Glomerular visceral epithelial cell (primary cell): ENCODE measurements at regions not wholly inside any gene's neighbourhood (a gene's known extent, or its start where the extent isn't known, plus 50 kb on each side); places are given as distances from the start of the nearest gene placed in this dataset.

Source experiments
- DNase-seq: peaks from one replicate; pipeline ENCODE4 v3.0.0-alpha.2; 2016; ENCODE audit errors: extremely low spot score

DNA sequence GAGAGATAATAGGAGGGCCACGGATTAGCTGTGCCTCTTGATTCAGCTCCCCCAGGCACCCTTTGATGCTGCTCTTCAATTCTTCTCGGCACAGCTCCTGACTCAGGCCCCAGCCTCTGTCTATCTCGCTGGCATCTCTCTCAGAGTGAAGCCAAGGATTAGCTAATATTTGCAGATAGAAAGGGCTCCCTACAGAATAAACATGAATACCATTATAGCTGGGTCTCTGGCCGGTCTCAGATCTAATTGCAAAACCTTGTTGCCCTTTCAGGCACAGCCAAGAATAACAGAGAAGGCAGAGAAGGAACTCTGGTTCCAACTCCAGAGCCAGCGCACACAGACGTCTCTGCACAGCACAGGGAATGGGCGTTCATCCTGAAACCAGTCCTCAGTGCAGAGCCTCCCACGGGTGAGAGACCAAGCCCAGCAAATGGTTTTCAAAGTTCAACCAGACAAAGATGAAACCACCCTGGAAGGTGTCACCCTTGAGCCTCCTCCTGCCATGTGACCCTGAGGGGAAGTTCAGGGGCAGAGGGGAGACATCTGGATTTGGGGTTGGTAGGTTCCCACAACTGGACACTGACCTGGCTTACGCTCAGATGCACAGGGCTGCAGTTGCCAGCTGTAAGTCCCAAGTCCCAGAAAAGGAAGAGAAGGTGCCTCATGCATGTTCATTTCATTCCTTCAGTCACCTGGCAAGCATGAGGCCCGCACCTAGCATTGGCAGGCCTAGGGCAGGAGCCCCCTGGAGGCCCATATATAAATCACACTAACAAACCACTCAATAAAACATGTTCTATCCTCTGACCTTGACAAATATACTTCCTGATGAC is 394.0 kb downstream of the NPHP4 start:
- no peak for DNase-seq

DNA sequence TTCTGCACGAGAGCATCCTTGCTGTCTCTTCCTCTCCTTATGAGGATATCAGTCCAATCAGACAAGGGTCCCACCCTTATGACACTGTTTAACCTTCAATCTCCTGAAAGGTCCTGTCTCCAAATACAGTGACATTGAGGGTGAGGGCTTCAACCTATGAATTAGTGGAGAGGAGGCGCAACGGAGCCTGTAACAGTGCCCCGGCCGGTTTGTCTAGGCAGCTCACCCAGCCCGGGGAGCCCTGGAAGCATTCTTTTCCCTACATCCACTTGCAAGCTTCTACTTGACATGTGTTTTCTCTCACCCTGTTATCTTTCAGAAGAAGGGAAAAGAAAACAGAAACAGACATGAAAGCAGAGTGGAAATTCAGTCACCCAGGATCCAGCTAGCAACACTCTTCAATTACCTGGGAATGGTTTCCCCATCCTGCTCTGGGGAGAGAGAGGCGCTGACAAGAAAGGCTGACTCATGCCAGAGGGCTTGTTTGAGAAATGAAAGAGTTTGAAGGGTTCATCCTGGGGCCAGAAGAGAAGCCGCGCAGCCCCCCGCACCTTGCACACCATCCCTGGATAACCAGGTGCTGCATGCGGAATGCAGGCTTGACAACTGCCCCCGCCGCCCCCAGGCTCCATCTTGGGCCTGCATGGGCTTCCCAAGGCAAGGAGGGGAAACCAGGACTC is 394.9 kb downstream of the NPHP4 start:
- no peak for DNase-seq

DNA sequence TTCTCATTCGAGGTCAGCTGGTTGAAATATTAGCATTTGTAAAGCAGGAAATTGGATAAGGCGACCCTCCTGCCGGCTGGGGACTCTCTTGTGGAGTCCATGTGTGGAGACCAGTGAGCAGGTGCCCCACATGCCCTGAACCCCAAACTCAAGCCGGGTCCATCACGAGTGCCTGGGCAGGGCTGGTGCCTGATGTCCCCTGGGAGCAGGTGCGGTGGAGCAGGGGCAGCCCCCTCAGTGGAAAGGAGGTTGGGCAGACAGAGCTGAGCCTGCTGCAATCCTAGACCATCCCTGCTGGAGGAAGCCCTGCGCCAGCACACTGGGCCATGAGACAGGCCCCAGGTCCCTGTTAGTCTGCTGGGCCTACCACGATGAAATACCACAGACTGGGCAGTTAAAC is 395.6 kb downstream of the NPHP4 start:
- no peak for DNase-seq

DNA sequence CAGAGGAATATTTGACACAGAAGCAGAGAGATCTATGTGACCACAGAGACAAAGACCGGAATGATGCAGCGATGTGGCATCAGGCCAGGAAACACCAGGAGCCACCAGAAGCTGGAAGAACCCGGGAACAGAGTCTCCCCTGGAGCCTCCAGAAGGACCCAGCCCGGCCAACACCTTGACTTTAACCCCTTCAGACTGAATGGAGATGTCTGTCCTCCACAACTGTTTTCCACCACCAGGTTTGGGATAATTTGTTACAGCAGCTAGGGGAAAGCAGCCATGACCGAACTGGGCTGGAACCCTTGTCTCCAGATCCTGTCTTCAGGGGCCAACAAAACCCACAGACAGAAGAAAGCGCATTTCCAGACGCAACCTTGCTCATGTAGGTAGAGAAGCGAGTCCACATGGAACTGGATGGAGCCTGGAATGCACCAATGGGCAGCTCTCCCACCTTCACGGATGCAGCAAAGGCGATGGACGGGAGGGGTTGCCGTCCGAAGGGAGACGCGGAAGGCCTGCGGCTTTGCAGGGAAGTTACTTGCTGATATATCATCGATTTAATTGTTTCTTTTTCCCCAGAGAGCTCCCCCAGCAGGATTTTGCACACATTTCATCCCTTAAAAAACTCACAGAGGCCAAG is 396.6 kb downstream of the NPHP4 start:
- no peak for DNase-seq

DNA sequence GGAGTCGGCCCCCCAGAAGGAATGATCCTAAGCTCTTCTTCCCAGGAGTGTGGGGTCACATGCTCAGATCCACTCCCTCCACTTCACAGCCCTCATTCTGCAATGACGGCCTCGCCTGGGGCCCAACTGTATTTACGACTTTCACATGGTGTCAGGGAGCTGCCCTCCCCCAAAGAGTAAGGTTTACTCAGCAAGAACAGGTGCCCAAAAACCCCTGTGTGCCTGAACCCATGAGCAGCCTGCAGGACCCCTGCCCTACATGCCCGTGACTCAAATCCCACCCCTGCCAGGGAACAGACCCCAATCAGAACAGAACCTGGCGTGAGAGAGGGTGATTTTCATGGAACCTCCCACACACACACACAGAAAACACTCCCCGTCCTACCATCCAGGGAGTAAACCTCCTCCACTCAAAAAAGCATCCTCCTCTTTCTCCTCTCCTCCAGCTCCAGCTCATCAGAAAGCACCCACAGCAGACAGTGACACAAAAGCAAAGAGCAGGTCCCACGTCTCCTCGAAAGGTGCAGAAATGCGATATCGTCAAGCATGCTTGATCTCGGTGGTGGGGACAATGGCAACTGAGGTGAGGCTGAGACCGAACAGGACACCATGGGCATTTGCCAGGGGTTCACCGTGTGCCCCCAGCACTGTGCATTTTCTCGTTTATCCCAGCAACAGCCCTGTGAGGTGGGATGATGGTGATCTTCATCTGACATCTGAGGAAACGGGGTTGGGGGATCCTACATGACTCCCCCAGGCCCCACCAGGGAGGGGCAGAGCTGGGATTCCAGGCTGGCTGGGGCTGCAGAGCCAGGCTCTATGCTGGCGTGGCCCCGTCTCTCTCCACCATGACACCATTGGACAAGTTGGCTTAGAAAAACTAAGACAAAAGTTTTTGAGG is 397.9 kb downstream of the NPHP4 start:
- DNase-seq, result no peak

DNA sequence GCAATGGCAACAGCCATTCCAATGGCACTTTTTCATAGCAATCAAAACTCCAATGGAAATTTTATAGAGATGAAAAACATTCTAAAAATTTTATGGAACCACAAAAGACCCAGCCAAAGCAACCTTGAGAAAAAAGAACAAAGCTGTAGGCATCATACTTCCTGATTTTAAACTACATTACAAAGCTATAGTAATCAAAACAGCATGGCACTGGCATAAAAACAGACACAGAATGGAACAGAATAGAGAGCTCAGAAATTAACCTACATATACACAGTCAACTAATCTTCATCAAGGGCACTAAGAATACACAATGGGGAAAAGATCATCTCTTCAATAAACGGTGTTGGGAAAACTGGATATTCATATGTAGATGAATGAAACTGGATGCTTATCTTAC is 401.5 kb downstream of the NPHP4 start:
- no peak for DNase-seq

DNA sequence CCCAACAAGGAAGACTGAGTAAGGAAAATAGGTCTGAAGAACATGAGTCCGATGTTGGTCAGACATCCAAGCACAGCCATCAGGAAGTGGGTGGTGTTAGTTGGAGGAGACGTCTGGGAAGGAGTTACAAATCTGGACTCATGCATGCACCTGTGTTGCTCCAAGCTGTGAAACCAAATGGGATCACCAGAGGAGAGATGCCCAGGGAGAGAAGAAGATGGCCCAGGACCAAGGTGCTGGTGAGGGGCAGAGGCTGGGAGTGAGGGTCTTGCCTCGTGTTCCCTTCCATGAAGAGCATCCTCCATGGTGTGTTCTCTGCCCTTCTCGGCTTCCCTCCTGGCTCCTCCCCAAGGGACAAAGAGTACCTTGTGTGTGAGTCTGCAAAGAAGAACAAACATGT is 405.6 kb downstream of the NPHP4 start:
- no peak for DNase-seq

DNA sequence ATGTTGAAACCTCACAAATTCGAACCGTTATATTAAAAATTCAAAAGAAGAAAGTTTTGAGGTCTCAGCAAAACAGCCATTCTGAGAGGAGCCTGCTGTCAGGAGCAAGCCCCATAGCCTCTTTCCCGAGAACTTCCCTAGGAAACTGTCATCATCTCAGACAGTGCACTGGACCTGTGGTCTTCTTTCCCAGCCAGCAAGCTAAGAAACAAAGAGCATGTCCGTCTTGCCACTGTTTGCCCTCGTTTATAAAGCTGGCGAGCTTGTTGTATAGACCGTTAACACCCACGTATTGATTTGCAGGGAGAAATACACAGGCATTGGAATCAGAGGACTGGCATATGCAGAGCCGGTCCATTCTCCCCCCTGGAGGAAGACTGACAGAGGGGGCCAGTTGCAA is 407.0 kb downstream of the NPHP4 start:
- no peak for DNase-seq

DNA sequence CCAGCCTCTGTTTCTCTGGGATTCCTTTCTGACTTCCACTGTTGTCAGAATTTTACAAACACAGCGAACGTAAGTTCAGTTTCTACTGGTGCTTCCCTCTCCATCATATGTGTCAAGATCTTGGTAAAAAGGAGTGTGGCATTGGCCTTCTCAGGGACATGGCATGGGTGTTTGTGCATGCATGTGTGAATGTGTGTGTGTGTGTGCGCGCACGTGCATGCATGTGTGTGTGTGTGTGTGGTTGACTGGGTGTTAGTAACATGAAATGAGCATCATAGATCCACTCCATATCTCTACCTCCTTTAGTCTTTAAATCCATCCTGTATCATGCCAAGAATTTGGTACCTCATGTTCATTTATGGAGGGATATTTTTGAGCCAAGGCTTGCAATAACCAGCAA is 411.3 kb downstream of the NPHP4 start:
- no peak for DNase-seq

DNA sequence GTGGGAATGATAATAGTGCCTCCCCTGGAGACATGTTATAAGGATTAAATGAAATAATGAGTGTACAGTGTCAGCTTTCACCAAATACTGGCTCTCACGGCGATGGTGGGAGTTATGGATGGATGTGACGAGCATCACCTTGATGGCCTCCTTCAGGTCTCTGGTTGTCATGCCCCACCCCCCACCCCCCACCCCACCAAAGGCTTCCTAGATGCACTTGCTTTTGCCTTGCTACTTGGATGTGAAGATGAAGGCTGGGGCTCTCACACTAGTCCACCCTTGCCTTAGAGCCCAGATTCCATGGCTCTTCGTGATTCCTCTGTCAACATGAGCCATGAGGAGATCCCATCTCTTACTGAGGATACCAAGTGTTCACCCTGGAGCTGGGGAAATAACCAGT is 412.3 kb downstream of the NPHP4 start:
- DNase-seq, result no peak

DNA sequence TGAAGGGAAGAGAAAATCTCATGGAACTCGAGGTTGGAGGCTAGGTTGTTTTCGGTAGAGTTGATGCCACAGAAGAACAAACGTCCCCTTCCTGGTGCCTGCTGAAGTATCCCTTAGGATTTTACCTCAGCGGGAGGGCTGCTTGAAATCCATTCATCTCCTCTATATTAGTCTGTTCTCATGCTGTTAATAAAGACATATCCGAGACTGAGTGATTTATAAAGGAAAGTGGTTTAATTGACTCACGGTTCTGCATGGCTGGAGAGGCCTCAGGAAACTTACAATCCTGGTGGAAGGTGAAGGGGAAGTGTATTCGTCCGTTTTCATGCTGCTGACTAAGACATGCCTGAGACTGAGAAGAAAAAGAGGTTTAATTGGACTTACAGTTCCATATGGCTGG is 413.5 kb downstream of the NPHP4 start:
- no peak for DNase-seq

DNA sequence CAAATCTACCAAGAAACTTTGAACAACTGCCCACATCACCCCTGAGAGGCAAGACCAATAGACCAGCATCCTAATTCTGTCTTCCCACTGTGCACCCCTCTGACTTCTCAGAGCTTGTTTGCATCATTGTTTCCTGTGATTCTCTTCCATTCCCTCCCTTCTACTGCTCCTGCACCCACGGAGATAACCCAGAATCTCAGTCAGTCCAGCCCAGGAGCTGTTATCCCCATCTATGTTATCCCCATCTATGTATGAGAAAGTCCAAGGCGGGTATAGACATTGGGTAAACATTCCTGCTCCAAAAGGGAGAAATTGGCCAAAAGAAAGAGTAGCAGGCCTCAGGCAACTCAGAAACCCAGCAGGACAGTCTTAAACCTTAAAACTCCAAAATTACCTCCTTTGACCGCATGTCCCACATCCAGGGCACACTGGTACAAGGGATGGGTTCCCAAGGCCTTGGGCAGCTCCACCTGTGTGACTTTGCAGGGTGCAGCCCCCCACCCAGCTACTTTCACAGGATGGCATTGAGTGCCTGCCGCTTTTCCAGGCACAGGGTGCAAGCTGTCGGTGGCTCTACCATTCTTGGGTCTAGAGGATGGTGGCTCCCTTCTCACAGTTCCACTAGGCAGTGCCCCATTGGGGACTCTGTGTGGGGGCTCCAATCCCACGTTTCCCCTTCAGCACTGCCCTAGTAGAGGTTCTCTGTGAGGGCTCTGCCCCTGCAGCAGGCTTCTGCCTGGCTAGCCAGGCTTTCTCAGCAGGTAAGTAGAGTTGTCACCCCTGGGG is 414.8 kb downstream of the NPHP4 start:
- DNase-seq, result no peak

DNA sequence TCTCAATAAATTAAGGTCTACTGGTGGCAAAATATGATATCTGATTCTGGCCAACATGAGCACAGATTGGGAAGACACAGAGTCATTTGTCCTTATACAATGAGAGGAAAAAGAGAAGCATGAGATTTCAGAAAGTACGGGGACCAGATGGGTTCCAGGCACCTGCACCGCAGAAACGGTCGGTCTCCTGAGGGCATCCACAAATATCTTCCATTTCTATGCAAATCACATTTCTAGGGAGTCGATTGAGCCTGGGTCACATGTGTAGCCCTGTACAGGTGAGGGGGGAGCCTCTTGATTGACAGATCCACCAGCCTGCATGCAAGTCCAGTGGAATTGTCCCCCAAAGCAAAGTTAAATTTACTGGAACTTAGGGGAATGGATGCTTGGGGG is 415.6 kb downstream of the NPHP4 start:
- no peak for DNase-seq

DNA sequence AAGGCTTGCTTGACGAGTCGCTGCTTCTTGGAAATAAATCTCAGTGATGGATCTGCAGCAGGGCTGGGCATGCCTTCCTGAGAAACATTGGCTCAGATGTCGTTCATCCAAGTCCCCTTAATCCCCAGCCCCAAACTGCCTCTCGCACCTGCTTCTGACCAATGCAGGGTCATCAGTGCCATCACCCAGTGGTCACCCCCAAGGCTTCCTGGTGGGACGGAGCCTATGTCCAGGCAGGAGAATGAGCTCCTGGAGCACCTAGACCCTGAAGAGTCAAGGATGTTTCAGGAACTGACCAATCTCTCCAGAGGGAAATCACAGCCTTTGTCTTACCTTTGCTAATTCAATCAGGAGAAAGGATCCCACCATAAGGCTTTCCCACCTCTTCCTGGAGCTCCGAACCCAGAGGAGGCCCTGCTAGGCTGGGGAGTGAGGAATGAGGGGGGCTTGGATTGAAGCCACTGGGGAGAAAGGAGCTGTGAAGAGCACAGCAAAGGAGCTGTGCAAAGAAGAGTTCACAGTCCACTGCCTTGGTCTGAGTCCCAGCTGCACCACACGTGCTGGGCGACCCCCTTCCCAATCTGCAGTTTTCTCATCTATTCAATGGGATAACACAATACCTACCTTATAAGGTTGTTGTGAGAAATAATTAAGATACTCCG is 416.1 kb downstream of the NPHP4 start:
- DNase-seq, result no peak

DNA sequence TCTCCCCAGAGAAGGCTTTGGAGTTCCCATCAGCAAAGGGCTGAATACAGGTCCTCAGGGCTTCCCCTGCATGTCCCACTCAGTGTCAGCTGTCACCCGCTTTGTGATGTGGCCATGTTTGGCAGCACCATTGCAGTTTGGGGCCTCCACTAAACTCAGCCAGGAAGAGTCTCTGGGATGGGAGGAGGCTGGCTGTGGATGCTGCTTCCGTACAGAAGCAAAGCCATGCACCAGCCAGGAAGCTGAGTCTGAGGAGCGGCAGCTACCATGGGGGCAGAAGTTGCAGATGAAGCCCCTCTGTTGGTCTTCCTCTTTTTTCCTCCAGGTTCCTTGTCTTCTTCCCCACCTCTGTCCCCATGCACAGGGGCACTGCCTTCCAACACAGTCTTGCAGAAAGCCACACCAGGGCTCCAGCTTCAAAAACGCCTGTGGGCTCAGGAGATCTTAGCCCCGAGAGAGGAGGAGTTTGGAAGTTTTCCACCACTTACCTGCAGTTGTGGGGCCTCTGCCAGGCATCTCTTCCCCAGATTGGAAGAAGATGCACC is 416.8 kb downstream of the NPHP4 start:
- DNase-seq, result no peak

DNA sequence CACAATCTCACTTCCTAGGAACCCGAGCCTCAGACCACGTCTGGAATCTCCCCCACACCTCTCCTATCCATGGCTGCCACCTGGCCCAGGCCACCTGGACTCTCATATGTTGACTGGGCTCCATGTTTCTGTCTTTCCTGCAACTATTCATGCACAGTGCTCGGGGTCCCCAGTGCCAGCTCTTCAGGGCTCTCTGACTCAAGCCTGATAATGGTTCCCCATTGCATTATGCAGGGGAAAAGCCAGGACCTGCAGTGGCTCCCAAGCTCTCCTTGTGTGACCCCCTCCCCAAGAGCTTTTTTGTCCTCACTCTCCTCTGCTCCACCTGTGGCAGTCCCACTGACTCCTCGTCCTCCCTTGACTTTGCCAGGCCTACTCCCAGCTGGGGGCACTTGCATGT is 417.6 kb downstream of the NPHP4 start:
- no peak for DNase-seq

DNA sequence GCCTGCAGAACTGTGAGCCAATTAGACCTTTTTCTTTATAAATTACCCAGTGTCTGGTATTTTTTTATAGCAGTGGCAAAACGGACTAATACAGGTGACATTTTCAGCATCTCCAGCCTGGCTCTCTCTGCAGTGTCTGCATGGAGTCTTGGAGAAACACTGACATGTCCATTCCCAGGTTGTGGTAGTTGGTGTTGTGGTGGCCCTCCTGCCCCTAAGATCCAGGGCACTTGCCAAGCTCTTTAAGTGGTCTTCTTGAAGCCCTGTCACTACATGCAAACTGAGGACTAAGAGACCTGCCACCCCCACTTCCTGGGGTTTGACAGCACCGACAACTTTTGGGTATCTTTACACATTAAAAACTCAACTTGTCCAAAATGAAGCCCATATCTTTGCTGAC is 419.4 kb downstream of the NPHP4 start:
- DNase-seq, result no peak

DNA sequence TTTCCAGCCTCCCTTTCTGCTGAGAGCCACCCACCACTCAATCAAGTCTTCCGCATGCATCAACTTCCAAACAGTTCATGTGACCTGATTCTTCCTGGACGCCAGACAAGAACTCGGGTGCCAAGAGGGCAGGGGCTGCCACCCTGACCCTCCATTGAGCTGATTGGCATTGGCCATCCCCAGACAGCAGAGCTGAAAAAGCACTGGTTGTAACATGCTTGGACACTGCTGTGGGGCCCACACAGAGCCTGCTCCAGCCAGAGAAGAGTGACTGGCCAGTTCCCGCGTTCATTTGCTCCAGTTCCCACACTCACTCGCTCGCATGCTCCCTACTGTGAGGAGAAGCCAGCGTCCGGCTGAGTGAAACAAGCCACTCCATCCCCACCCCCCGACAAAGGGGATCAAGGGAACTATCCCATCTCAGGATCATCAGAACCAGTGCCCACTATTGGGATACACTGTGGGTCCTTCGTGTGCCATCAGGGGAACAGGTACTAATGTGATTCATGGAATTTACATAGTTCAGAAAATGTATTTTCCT is 420.3 kb downstream of the NPHP4 start:
- DNase-seq, result no peak

DNA sequence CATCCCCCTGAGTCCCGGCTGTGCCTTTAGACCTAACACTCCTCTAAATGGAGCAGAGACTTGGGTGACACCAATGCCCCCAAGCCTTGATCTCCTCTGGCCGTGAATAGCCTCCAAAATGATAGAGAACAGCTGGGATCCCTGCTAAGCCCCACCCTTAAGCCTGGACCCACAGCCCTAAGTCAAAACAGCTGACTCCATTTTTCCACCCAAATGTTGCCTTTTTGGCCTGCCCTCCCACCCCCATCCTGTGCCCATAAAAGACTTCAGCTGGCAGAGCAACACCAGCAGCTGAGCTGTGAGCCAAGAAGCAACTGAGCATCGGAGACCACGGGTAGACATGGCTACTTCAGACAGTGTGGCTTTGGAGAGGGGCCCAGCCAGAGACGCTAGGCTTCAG is 420.8 kb downstream of the NPHP4 start:
- no peak for DNase-seq

DNA sequence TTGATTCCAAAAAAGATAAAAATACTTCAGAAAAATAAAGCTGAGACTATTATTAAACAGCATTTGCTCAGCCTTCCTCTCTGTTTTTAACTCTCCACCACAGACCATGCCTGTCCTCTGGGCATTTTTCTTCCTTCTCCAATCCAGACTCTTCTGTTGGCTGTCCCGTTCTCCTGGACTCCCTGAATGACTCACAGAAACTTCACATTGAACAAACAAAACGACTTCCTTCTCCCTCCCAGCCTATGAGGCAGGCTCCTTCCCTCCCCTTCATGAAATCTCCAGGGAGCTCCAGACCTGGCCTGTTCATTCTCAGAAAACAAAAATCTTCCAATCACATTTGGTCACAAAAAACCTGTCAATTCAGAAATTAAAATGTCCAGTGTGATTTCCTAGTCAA is 421.3 kb downstream of the NPHP4 start:
- no peak for DNase-seq
